ENCODE measurements at regions not wholly inside any gene's neighbourhood (a gene's known extent, or its start where the extent isn't known, plus 50 kb on each side); places are given as distances from the start of the nearest gene placed in this dataset.

DNA sequence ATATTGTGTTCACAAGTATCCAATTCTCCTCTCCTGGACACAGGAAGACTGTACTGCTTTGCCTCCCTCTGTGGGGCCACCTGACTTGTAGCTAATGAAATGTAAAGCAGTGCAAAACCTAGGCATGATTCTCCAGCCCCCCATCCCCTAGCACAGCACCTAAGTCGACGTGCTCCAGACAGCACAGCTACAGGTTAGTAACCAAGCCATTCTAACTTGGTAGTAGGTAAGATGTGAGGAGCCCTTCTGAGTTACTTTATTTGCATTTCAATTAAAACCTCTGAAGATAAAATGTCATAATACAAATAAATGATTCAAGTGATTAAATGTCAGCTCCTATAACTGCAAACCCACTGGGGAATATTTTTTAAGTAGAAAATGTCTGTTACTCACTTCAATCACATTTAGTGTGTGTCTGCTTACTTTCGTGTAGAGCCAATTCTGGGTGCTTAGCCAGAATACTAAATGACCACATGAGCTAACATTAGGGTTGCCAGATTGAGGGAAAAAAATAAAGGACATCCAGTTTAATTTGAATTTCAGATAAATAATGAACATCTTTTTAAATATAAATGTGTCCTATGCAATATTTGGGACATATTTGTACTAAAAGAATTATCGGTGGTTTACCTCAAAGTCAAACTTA, 64.8 kb upstream of the HIF1A start:
- no peak for TF ChIP-seq EZH2 (IDR thresholded peaks at IDR 0.05; ENCODE audit: insufficient read depth, poor library complexity, severe bottlenecking)
- TF ChIP-seq EZH2phosphoT487 (IDR thresholded peaks at IDR 0.05; ENCODE audit: insufficient read depth, low read depth) = no peak
